Endothelial cell of umbilical vein (primary cell): ENCODE measurements at regions not wholly inside any gene's neighbourhood (a gene's known extent, or its start where the extent isn't known, plus 50 kb on each side); places are given as distances from the start of the nearest gene placed in this dataset.
A peak's percentile ranks its signal among the peaks of the same experiment; 100 is the strongest.

Experiments used
- BruUV-seq: library from RNA; stranded (reverse); fragments of 400-500 nt; replicated peaks from 2 replicates; lab custom pipeline; 2021; lab: Mats Ljungman, UMichigan
- CTCF ChIA-PET: fragments of 300-600, 350-600 bp; sonication (Branson Sonifier 250); formaldehyde crosslinking; loops from one replicate; lab custom pipeline; 2021; ENCODE audit warnings: antibody characterized with exemption, inconsistent platforms; lab: Charles Lee
- POLR2A ChIA-PET: fragments of 300-600, 350-600 bp; sonication (Branson Sonifier 250); formaldehyde crosslinking; loops from one replicate; lab custom pipeline; 2021; ENCODE audit warnings: antibody characterized with exemption, inconsistent platforms; lab: Charles Lee
- DNase-seq: peaks from one replicate; pipeline ENCODE4 v3.0.0-alpha.2; 2011; ENCODE audit warnings: low read depth, low spot score
- FAIRE-seq: peaks from 2 replicates; lab custom pipeline; 2011; peaks lifted over from hg19 to GRCh38; lab: Jason Lieb, UNC
- H2AFZ ChIP-seq: 2 replicates; pipeline ENCODE4 v1.6.0; 2012; ENCODE audit warnings: low read depth, low read length, control low read depth, inconsistent platforms
- H3K27ac ChIP-seq: 2 replicates; pipeline ENCODE4 v1.5.1; 2011; ENCODE audit warnings: low read depth, mild to moderate bottlenecking, control low read depth, low read length, moderate library complexity; ENCODE audit not compliant: insufficient read depth
- H3K27me3 ChIP-seq, 2 experiments: 2 replicates each; pipeline versions ENCODE4 v1.6.0 to v1.6.1; 2011; ENCODE audit warnings: low read length in 2 of 2, mixed read lengths in 1 of 2; ENCODE audit not compliant: control insufficient read depth in 2 of 2, insufficient read depth in 2 of 2
- H3K36me3 ChIP-seq, 2 experiments: 2 replicates in 1 of 2; 3 replicates in 1 of 2; pipeline ENCODE4 v1.5.1; 2011; ENCODE audit warnings: low read length in 2 of 2, mild to moderate bottlenecking in 1 of 2, moderate library complexity in 1 of 2; ENCODE audit not compliant: control insufficient read depth in 2 of 2, insufficient read depth in 2 of 2; ENCODE audit errors: extremely low read depth in 1 of 2
- H3K4me1 ChIP-seq: 3 replicates; pipeline ENCODE4 v1.5.1; 2011; ENCODE audit warnings: mild to moderate bottlenecking, low read length; ENCODE audit not compliant: control insufficient read depth, insufficient read depth; ENCODE audit errors: extremely low read depth
- H3K4me2 ChIP-seq: 2 replicates; pipeline ENCODE4 v1.6.1; 2011; ENCODE audit warnings: low read length, control low read depth, mixed read lengths; ENCODE audit not compliant: insufficient read depth
- H3K4me3 ChIP-seq, 3 experiments: fragments of 200-600 bp in 1 of 3; sonication (generic), shearing (Covaris generic) in 1 of 3; replicated peaks in 1 of 3; 2 replicates each; pipeline ENCODE4 v1.5.1; 2011 to 2016; ENCODE audit warnings: control low read depth in 3 of 3, low read length in 3 of 3, mild to moderate bottlenecking in 2 of 3, inconsistent platforms in 1 of 3, low read depth in 1 of 3, moderate library complexity in 1 of 3; ENCODE audit not compliant: insufficient read depth in 1 of 3
- H3K79me2 ChIP-seq: 2 replicates; pipeline ENCODE4 v1.6.0; 2012; ENCODE audit warnings: low read length, inconsistent platforms; ENCODE audit not compliant: control insufficient read depth, insufficient read depth
- H3K9ac ChIP-seq: replicated peaks from 2 replicates; pipeline ENCODE3; 2011; ENCODE audit warnings: low read length, control low read depth; ENCODE audit not compliant: insufficient read depth; ENCODE audit errors: extremely low read depth
- H3K9me1 ChIP-seq: replicated peaks from 3 replicates; pipeline ENCODE4 v1.6.0; 2011; ENCODE audit warnings: mild to moderate bottlenecking, low read length; ENCODE audit not compliant: control insufficient read depth, insufficient read depth; ENCODE audit errors: extremely low read depth
- H3K9me3 ChIP-seq: replicated peaks from 2 replicates; pipeline ENCODE4 v1.5.1; 2012; ENCODE audit warnings: low read length, inconsistent platforms; ENCODE audit not compliant: control insufficient read depth, insufficient read depth
- H4K20me1 ChIP-seq: replicated peaks from 2 replicates; pipeline ENCODE3; 2011; ENCODE audit warnings: mild to moderate bottlenecking, low read length; ENCODE audit not compliant: control insufficient read depth, insufficient read depth; ENCODE audit errors: extremely low read depth
- CTCF ChIP-seq, 2 donors: IDR thresholded peaks; 1 replicate in 1 of 2; 2 replicates in 1 of 2; pipeline ENCODE4 v1.5.1; 2011; ENCODE audit warnings: low read length in 2 of 2, mild to moderate bottlenecking in 2 of 2, moderate library complexity in 2 of 2, control low read depth in 1 of 2, inconsistent platforms in 1 of 2, low read depth in 1 of 2; ENCODE audit not compliant: insufficient read depth in 1 of 2; ENCODE audit errors: extremely low read depth in 1 of 2
- GATA2 ChIP-seq: IDR thresholded peaks from 2 replicates; pipeline ENCODE4 v1.7.0; 2011; ENCODE audit warnings: low read depth, mild to moderate bottlenecking, moderate library complexity, mixed read lengths, low read length; ENCODE audit not compliant: insufficient read length, insufficient read depth
- MYC ChIP-seq: IDR thresholded peaks from one replicate; pipeline ENCODE4 v1.6.1; 2011; ENCODE audit warnings: mild to moderate bottlenecking, low read depth, low read length
- dilution Hi-C: fragments of 300-500 bp; cut with MboI; formaldehyde crosslinking; loops from one replicate; pipeline ENCODE4 v1.15.0; 2019; ENCODE audit warnings: low sequenced_read_pairs; ENCODE audit not compliant: extremely low pct_ligation_motif_present
- intact Hi-C: fragments of 100-400 bp; cut with micrococcal nuclease; formaldehyde crosslinking; loops from one replicate; pipeline ENCODE4 v1.10.0; 2022

GRCh38 chr1:8239306-8240023 lies 78.4 kb upstream of the SLC45A1 start:
- Histone ChIP-seq H3K27me3 (no peaks in the 10 kb centered on the region), H3K36me3 (no peaks in the 10 kb centered on the region), H3K9ac (no peak overlapping the region), H3K9me1 (no peaks in the 10 kb centered on the region), H3K9me3 (no peaks in the 10 kb centered on the region), H3K4me3 (no peak overlapping the region), H3K4me2 (no peak overlapping the region), H3K79me2 (no peaks in the 10 kb centered on the region), H3K4me1 (peaks cover 25% of the 10 kb centered on the region), H4K20me1 (no peaks in the 10 kb centered on the region), H3K27ac (no peak overlapping the region), H2AFZ (no peak overlapping the region)
- DNase-seq = no peak
- dilution Hi-C loops = no loop called here
- no peak for FAIRE-seq
- intact Hi-C loops = loop anchor here (2.0 to 5.0 kb wide), 4 partner anchors 23 to 222 kb away; no protein-coding TSS in a partner anchor
- ChIA-PET CTCF (interaction anchor here (0.7 to 2.8 kb wide), 7 partner anchors 13 to 224 kb away, joined by 3 to 18 read pairs (median 6); no protein-coding TSS in a partner anchor), POLR2A (no interaction called here)
- no TSS peak for BruUV-seq
- TF ChIP-seq CTCF (IDR thresholded peaks at IDR 0.05; ENCODE audit: extremely low read depth in 1 of 2, insufficient read depth in 1 of 2, low read depth in 1 of 2, low read length in 2 of 2) (peak in 1 of 2 donors; percentile 1), MYC (no peak)

DNA sequence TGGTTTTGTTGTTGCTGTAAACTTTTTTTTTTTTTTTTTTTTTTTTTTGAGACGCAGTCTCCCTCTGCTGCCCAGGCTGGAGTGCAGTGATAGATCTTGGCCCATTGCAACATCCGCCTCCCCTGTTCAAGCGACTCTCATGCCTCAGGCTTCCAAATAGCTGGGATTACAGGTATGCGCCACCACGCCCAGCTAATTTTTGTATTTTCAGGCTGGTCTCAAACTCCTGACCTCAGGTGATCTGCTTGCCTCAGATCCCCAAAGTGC lies 78.9 kb upstream of the SLC45A1 start:
- dilution Hi-C loops (no loop called here), intact Hi-C loops (loop anchor here (2.0 to 5.0 kb wide), 4 partner anchors 22 to 222 kb away; no protein-coding TSS in a partner anchor)
- Histone ChIP-seq H3K9me3 (no peaks in the 10 kb centered on the region), H3K4me1 (peaks cover 25% of the 10 kb centered on the region), H3K27ac (no peak overlapping the region), H3K27me3 (no peaks in the 10 kb centered on the region), H3K4me3 (no peak overlapping the region), H2AFZ (no peak overlapping the region), H3K9ac (no peak overlapping the region), H4K20me1 (no peaks in the 10 kb centered on the region), H3K9me1 (no peaks in the 10 kb centered on the region), H3K36me3 (no peaks in the 10 kb centered on the region), H3K4me2 (no peak overlapping the region), H3K79me2 (no peaks in the 10 kb centered on the region)
- ChIA-PET CTCF (interaction anchor here (0.7 to 2.8 kb wide), 7 partner anchors 14 to 224 kb away, joined by 3 to 18 read pairs (median 6); no protein-coding TSS in a partner anchor), POLR2A (no interaction called here)
- no TSS peak for BruUV-seq
- FAIRE-seq (no peak), DNase-seq (peak; percentile 33)
- TF ChIP-seq CTCF (IDR thresholded peaks at IDR 0.05; ENCODE audit: extremely low read depth in 1 of 2, insufficient read depth in 1 of 2, low read depth in 1 of 2, low read length in 2 of 2) (peak; percentile 6 to 21), GATA2 (no peak)
